ENCODE measurements at regions not wholly inside any gene's neighbourhood (a gene's known extent, or its start where the extent isn't known, plus 50 kb on each side); places are given as distances from the start of the nearest gene placed in this dataset.

GRCh38 chr9:118561051-118561450 lies 808.2 kb downstream of the BRINP1 start:
- FAIRE-seq (peak; percentile 69), DNase-seq (ENCODE audit: low spot score) (peak; percentile 18)

GRCh38 chr9:118563677-118564076 lies 805.6 kb downstream of the BRINP1 start:
- FAIRE-seq, result peak; percentile 90
- DNase-seq (ENCODE audit: low spot score), result peak; percentile 53

GRCh38 chr9:118567861-118568260 lies 801.4 kb downstream of the BRINP1 start:
- peak; percentile 35 for FAIRE-seq

GRCh38 chr9:118568704-118569103 lies 800.5 kb downstream of the BRINP1 start:
- DNase-seq (ENCODE audit: low spot score) (no peak), FAIRE-seq (no peak)

More at GRCh38 chr9:118567861-118568260, 801.4 kb downstream of the BRINP1 start:
- DNase-seq (ENCODE audit: low spot score), result no peak

- DNase-seq (ENCODE audit: low spot score), result no peak
- FAIRE-seq, result no peak
These were observed 800.1 kb downstream of the BRINP1 start for GRCh38 chr9:118569148-118569547.

- DNase-seq (ENCODE audit: low spot score), result no peak
- FAIRE-seq, result no peak
These were observed 799.2 kb downstream of the BRINP1 start for GRCh38 chr9:118570066-118570465.

- DNase-seq (ENCODE audit: low spot score) (peak; percentile 59), FAIRE-seq (peak; percentile 82)
These were observed 793.7 kb downstream of the BRINP1 start for GRCh38 chr9:118575341-118576070.

- FAIRE-seq (peak; percentile 99), DNase-seq (ENCODE audit: low spot score) (peak; percentile 87)
These were observed 792.1 kb downstream of the BRINP1 start for GRCh38 chr9:118577121-118577520.

- peak; percentile 87 for DNase-seq (ENCODE audit: low spot score)
- peak; percentile 96 for FAIRE-seq
These were observed 790.8 kb downstream of the BRINP1 start for GRCh38 chr9:118578467-118578866.

- FAIRE-seq, result no peak
- DNase-seq (ENCODE audit: low spot score), result no peak
These were observed 785.8 kb downstream of the BRINP1 start for GRCh38 chr9:118583414-118583813.

- no peak for FAIRE-seq
These were observed 782.3 kb downstream of the BRINP1 start for GRCh38 chr9:118586978-118587377.

GRCh38 chr9:118594428-118594827 lies 774.8 kb downstream of the BRINP1 start:
- FAIRE-seq, result no peak
- no peak for DNase-seq (ENCODE audit: low spot score)

More at GRCh38 chr9:118586978-118587377, 782.3 kb downstream of the BRINP1 start:
- no peak for DNase-seq (ENCODE audit: low spot score)

- peak; percentile 85 for FAIRE-seq
- peak; percentile 73 for DNase-seq (ENCODE audit: low spot score)
These were observed 773.4 kb downstream of the BRINP1 start for GRCh38 chr9:118595719-118596305.

- peak; percentile 73 for FAIRE-seq
- peak; percentile 27 for DNase-seq (ENCODE audit: low spot score)
These were observed 772.7 kb downstream of the BRINP1 start for GRCh38 chr9:118596374-118597015.

- DNase-seq (ENCODE audit: low spot score) (no peak), FAIRE-seq (peak; percentile 78)
These were observed 762.6 kb downstream of the BRINP1 start for GRCh38 chr9:118606668-118607067.

- DNase-seq (ENCODE audit: low spot score) (peak; percentile 62), FAIRE-seq (peak; percentile 83)
These were observed 759.7 kb downstream of the BRINP1 start for GRCh38 chr9:118609355-118610044.

- FAIRE-seq (no peak), DNase-seq (ENCODE audit: low spot score) (no peak)
These were observed 757.0 kb downstream of the BRINP1 start for GRCh38 chr9:118612201-118612600.

- DNase-seq (ENCODE audit: low spot score) (no peak), FAIRE-seq (peak; percentile 26)
These were observed 755.2 kb downstream of the BRINP1 start for GRCh38 chr9:118613996-118614395.

- no peak for FAIRE-seq
- no peak for DNase-seq (ENCODE audit: low spot score)
These were observed 751.2 kb downstream of the BRINP1 start for GRCh38 chr9:118618084-118618483.

GRCh38 chr9:118618849-118619248 lies 750.4 kb downstream of the BRINP1 start:
- no peak for FAIRE-seq
- no peak for DNase-seq (ENCODE audit: low spot score)

- DNase-seq (ENCODE audit: low spot score), result no peak
- no peak for FAIRE-seq
These were observed 744.6 kb downstream of the BRINP1 start for GRCh38 chr9:118624608-118625007.

- DNase-seq (ENCODE audit: low spot score), result no peak
- no peak for FAIRE-seq
These were observed 739.2 kb downstream of the BRINP1 start for GRCh38 chr9:118630079-118630478.
